ENCODE measurements at regions not wholly inside any gene's neighbourhood (a gene's known extent, or its start where the extent isn't known, plus 50 kb on each side); places are given as distances from the start of the nearest gene placed in this dataset.

- Histone ChIP-seq H3K9me3 (ENCODE audit: control insufficient read depth, low read depth, low read length) (no peaks in the 10 kb centered on the region), H3K14ac (ENCODE audit: insufficient read depth, low read length) (no peak overlapping the region), H3K23ac (ENCODE audit: insufficient read length, low read depth, low read length) (no peak overlapping the region), H3K79me2 (ENCODE audit: insufficient read depth, low read length) (no peaks in the 10 kb centered on the region), H4K8ac (replicated peaks; ENCODE audit: insufficient read length, low read depth, low read length) (no peak overlapping the region), H2BK15ac (ENCODE audit: low read depth, low read length) (no peak overlapping the region), H3K27ac (ENCODE audit: insufficient read length, low read depth, low read length) (no peak overlapping the region), H2BK12ac (ENCODE audit: insufficient read length, low read depth, low read length) (no peak overlapping the region), H4K20me1 (ENCODE audit: control insufficient read depth, insufficient read depth, insufficient read length) (no peaks in the 10 kb centered on the region), H2AK5ac (ENCODE audit: insufficient read length, low read length) (no peak overlapping the region), H4K5ac (ENCODE audit: insufficient read length, low read depth, low read length) (no peak overlapping the region), H3K27me3 (ENCODE audit: insufficient read depth, low read length) (no peaks in the 10 kb centered on the region), H3T11ph (ENCODE audit: low read length) (no peak overlapping the region), H3K56ac (ENCODE audit: insufficient read length, low read depth, low read length) (no peak overlapping the region), H2BK20ac (ENCODE audit: low read depth, low read length, poor library complexity, severe bottlenecking) (no peak overlapping the region), H3K4me1 (ENCODE audit: insufficient read depth, low read length) (no peaks in the 10 kb centered on the region), H4K91ac (ENCODE audit: insufficient read length, low read depth, low read length) (no peak overlapping the region), H3K4ac (ENCODE audit: low read depth, low read length) (no peak overlapping the region), H2BK5ac (ENCODE audit: insufficient read length, low read length) (no peak overlapping the region), H3K9ac (ENCODE audit: extremely low read depth, insufficient read length, low read length) (no peak overlapping the region), H3K4me2 (ENCODE audit: insufficient read depth, insufficient read length, low read length) (no peak overlapping the region), H3K79me1 (ENCODE audit: insufficient read depth, low read depth, low read length, poor library complexity, severe bottlenecking) (no peaks in the 10 kb centered on the region), H2BK120ac (ENCODE audit: low read depth, low read length, poor library complexity, severe bottlenecking) (no peak overlapping the region), H2AFZ (ENCODE audit: low read length) (no peak overlapping the region), H3K23me2 (ENCODE audit: insufficient read length, low read depth, low read length, poor library complexity, severe bottlenecking) (no peaks in the 10 kb centered on the region), H3K18ac (ENCODE audit: insufficient read length, low read depth, low read length) (no peak overlapping the region)
- H3K4me3 Mint-ChIP-seq, result no peak overlapping the region
- no peaks in the 10 kb centered on the region for H3K27me3 Mint-ChIP-seq (ENCODE audit: low read depth)
- DNase-seq, result no peak
- no peaks in the 10 kb centered on the region; a peak in 2 of 5 replicates for H3K9me3 Mint-ChIP-seq
- no peak overlapping the region for H3K27ac Mint-ChIP-seq
- no peak for TF ChIP-seq CTCF (conservative IDR thresholded peaks at IDR 0.05)
- H3K36me3 Mint-ChIP-seq (ENCODE audit: insufficient read depth in 1 of 3, low read depth in 3 of 3), result peaks cover 0 to 8% (median 0%) of the 10 kb centered on the region in 3 experiments; a peak in 3 of 7 replicates
- no peaks in the 10 kb centered on the region for H3K4me1 Mint-ChIP-seq
- no CpG with 5 or more reads among the region's 2 CpGs for WGBS (ENCODE audit: extremely low coverage, insufficient read length, low lambda C conversion rate)
Measured at GRCh38 chr4:176619430-176619829, 173.3 kb downstream of the VEGFC start.
